ENCODE measurements at regions not wholly inside any gene's neighbourhood (a gene's known extent, or its start where the extent isn't known, plus 50 kb on each side); places are given as distances from the start of the nearest gene placed in this dataset.
A peak's percentile ranks its signal among the peaks of the same experiment; 100 is the strongest.

GRCh38 chrX:137287191-137287590, 253.4 kb upstream of the GPR101 start:
- Histone ChIP-seq H3K27me3 (replicated peaks; ENCODE audit: insufficient read depth, low read length) (no peaks in the 10 kb centered on the region), H4K20me1 (ENCODE audit: insufficient read depth, low read length) (no peaks in the 10 kb centered on the region)

GRCh38 chrX:137286423-137286822, 252.6 kb upstream of the GPR101 start:
- no peaks in the 10 kb centered on the region for H3K4me1 ChIP-seq (ENCODE audit: low read length)
- no peaks in the 10 kb centered on the region for H4K20me1 ChIP-seq (ENCODE audit: insufficient read depth, low read length)
- H3F3A ChIP-seq (ENCODE audit: insufficient read depth, low read length) = no peaks in the 10 kb centered on the region
- DNase-seq = no peak
- H3K9me2 ChIP-seq (replicated peaks; ENCODE audit: insufficient read depth, low read length) = no peaks in the 10 kb centered on the region
- no peak overlapping the region for H3K27ac ChIP-seq (ENCODE audit: low read length)
- no peaks in the 10 kb centered on the region for H3K36me3 ChIP-seq (replicated peaks; ENCODE audit: insufficient read depth, low read length)
- H3K9ac ChIP-seq (ENCODE audit: low read length) = no peak overlapping the region
- no peak for TF ChIP-seq EZH2phosphoT487 (IDR thresholded peaks at IDR 0.05; ENCODE audit: low read length)
- TF ChIP-seq CTCF (IDR thresholded peaks at IDR 0.05; ENCODE audit: low read length) = no peak
- TF ChIP-seq EZH2 (optimal IDR thresholded peaks at IDR 0.05; ENCODE audit: low read depth, low read length) = no peak
- no peak overlapping the region for H3K4me3 ChIP-seq (ENCODE audit: low read length)
- no peaks in the 10 kb centered on the region for H3K9me3 ChIP-seq (replicated peaks; ENCODE audit: insufficient read depth, low read length)
- H3K27me3 ChIP-seq (replicated peaks; ENCODE audit: insufficient read depth, low read length) = no peaks in the 10 kb centered on the region
- H2AFZ ChIP-seq (ENCODE audit: low read length) = no peak overlapping the region
- H3K4me2 ChIP-seq (ENCODE audit: low read depth, low read length) = no peak overlapping the region
- H3K79me2 ChIP-seq (ENCODE audit: low read length) = no peaks in the 10 kb centered on the region

More at GRCh38 chrX:137287191-137287590, 253.4 kb upstream of the GPR101 start:
- Histone ChIP-seq H3K4me1 (ENCODE audit: low read length) (no peaks in the 10 kb centered on the region), H3K9me3 (replicated peaks; ENCODE audit: insufficient read depth, low read length) (no peaks in the 10 kb centered on the region), H2AFZ (ENCODE audit: low read length) (no peak overlapping the region), H3K4me2 (ENCODE audit: low read depth, low read length) (no peak overlapping the region), H3K9ac (ENCODE audit: low read length) (no peak overlapping the region), H3K36me3 (replicated peaks; ENCODE audit: insufficient read depth, low read length) (no peaks in the 10 kb centered on the region), H3K4me3 (ENCODE audit: low read length) (no peak overlapping the region), H3F3A (ENCODE audit: insufficient read depth, low read length) (no peaks in the 10 kb centered on the region), H3K27ac (ENCODE audit: low read length) (no peak overlapping the region), H3K9me2 (replicated peaks; ENCODE audit: insufficient read depth, low read length) (no peaks in the 10 kb centered on the region), H3K79me2 (ENCODE audit: low read length) (no peaks in the 10 kb centered on the region)
- TF ChIP-seq EZH2 (optimal IDR thresholded peaks at IDR 0.05; ENCODE audit: low read depth, low read length) (no peak), CTCF (IDR thresholded peaks at IDR 0.05; ENCODE audit: low read length) (no peak), EZH2phosphoT487 (IDR thresholded peaks at IDR 0.05; ENCODE audit: low read length) (no peak)
- DNase-seq = no peak

GRCh38 chrX:137278825-137279224, 245.0 kb upstream of the GPR101 start:
- Histone ChIP-seq H3K4me1 (ENCODE audit: low read length) (peaks cover 18% of the 10 kb centered on the region), H3K4me2 (ENCODE audit: low read depth, low read length) (peak overlapping the region; percentile 15; the same call in 1 of the 2 replicates), H3K9ac (ENCODE audit: low read length) (no peak overlapping the region), H3K4me3 (ENCODE audit: low read length) (no peak overlapping the region), H3F3A (ENCODE audit: insufficient read depth, low read length) (0 out of 2 replicates have a peak, but pooled peaks cover 8% of the 10 kb centered on the region), H3K27ac (ENCODE audit: low read length) (peak overlapping the region; percentile 61; the same call in 1 of the 2 replicates), H3K27me3 (replicated peaks; ENCODE audit: insufficient read depth, low read length) (no peaks in the 10 kb centered on the region), H3K9me3 (replicated peaks; ENCODE audit: insufficient read depth, low read length) (no peaks in the 10 kb centered on the region), H3K36me3 (replicated peaks; ENCODE audit: insufficient read depth, low read length) (no peaks in the 10 kb centered on the region), H2AFZ (ENCODE audit: low read length) (peak overlapping the region; percentile 55; the same call in 1 of the 2 replicates), H3K9me2 (replicated peaks; ENCODE audit: insufficient read depth, low read length) (no peaks in the 10 kb centered on the region), H4K20me1 (ENCODE audit: insufficient read depth, low read length) (no peaks in the 10 kb centered on the region), H3K79me2 (ENCODE audit: low read length) (no peaks in the 10 kb centered on the region)
- TF ChIP-seq EZH2phosphoT487 (IDR thresholded peaks at IDR 0.05; ENCODE audit: low read length) (no peak), EZH2 (optimal IDR thresholded peaks at IDR 0.05; ENCODE audit: low read depth, low read length) (no peak), CTCF (IDR thresholded peaks at IDR 0.05; ENCODE audit: low read length) (no peak)
- peak; percentile 71 for DNase-seq
